ENCODE measurements at regions not wholly inside any gene's neighbourhood (a gene's known extent, or its start where the extent isn't known, plus 50 kb on each side); places are given as distances from the start of the nearest gene placed in this dataset.

DNA sequence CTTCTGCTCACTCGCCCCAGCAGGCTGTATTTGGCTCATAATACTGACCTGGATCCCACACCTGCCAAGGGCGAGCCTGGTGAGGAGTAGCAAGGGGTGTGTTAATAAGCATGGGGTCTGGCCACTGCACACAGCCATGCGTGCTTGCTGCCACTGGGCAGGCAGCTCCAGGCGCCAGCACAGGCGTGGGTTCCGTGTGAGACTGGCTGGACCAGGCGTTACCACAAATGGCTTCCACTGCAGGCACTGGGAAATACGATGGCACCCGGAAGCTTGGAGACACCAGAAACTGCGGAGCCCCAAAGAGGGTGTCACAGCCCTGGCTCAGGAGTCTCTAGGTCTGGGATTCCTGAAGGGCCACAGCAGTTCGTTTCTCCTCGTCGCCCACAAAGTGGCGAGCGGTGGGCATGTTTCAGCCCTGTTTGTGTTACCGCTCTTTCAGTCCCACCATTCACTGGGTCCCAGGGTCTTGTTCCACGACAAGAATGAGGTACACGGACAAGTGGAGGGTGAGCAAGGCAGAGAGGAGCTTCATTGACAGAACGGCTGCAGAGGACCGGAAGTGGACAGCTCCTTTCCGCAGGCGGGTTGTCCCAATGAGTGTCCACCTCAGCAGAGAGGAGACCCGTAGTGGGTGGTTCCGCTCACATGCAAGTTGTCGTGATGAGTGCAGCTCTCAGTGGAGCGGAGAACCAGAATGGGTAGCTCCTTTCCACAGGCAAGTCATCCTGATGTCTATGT lies 428.9 kb downstream of the EPHA5 start:
- no TSS peak for BruUV-seq (replicated peaks)
- TF ChIP-seq, protein P1, sequence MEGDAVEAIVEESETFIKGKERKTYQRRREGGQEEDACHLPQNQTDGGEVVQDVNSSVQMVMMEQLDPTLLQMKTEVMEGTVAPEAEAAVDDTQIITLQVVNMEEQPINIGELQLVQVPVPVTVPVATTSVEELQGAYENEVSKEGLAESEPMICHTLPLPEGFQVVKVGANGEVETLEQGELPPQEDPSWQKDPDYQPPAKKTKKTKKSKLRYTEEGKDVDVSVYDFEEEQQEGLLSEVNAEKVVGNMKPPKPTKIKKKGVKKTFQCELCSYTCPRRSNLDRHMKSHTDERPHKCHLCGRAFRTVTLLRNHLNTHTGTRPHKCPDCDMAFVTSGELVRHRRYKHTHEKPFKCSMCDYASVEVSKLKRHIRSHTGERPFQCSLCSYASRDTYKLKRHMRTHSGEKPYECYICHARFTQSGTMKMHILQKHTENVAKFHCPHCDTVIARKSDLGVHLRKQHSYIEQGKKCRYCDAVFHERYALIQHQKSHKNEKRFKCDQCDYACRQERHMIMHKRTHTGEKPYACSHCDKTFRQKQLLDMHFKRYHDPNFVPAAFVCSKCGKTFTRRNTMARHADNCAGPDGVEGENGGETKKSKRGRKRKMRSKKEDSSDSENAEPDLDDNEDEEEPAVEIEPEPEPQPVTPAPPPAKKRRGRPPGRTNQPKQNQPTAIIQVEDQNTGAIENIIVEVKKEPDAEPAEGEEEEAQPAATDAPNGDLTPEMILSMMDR (conservative IDR thresholded peaks at IDR 0.05; ENCODE audit: low read length) = no peak
- TF ChIP-seq EZH2phosphoT487 (IDR thresholded peaks at IDR 0.05; ENCODE audit: borderline replicate concordance, low read depth, low read length) = no peak
- Histone ChIP-seq H3K36me3 (ENCODE audit: insufficient read depth, low read length) (no peaks in the 10 kb centered on the region), H3K4me3 (ENCODE audit: low read depth, low read length, poor library complexity, severe bottlenecking) (no peak overlapping the region), H3K79me2 (ENCODE audit: insufficient read depth, low read depth, low read length) (no peaks in the 10 kb centered on the region), H3K4me2 (ENCODE audit: low read length) (no peak overlapping the region), H3K9me3 (ENCODE audit: low read length) (no peaks in the 10 kb centered on the region), H4K20me1 (ENCODE audit: insufficient read depth, low read length) (no peaks in the 10 kb centered on the region), H2AFZ (ENCODE audit: low read length) (no peak overlapping the region), H3K4me1 (ENCODE audit: insufficient read depth, low read length, poor library complexity, severe bottlenecking) (no peaks in the 10 kb centered on the region), H3K9me2 (ENCODE audit: insufficient read depth, low read length) (no peaks in the 10 kb centered on the region), H3K27ac (ENCODE audit: low read depth, low read length, poor library complexity, severe bottlenecking) (no peak overlapping the region)
- POLR2A ChIA-PET = no interaction called here
- no peak for DNase-seq (ENCODE audit: low spot score)
- CTCF ChIA-PET (ENCODE audit: unreplicated experiment) = interaction anchor here (0.6 kb wide), 1 partner anchor 446 kb away, joined by 3 read pairs; no protein-coding TSS in a partner anchor
- intact Hi-C loops (cut with micrococcal nuclease; ENCODE audit: unreplicated experiment) = no loop called here

DNA sequence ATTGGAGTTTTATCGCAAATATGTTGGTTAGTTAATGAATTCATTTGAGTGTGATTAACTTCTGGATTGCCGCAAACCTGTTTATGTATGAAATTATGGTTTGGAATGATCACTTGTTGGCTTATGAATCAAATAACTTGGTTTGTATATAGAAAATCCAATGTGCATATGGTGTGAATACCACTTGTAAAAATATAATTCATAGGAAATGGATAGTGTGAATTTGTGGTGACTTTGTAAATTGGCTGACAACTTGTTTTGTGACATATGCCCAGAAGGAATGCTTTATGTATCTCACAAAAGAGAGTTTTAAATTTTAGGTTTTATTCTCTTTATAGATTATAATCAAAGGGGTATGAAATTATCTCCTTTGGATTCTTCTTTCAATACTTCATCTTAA lies 436.2 kb downstream of the EPHA5 start:
- Histone ChIP-seq H3K36me3 (ENCODE audit: insufficient read depth, low read length) (no peaks in the 10 kb centered on the region), H4K20me1 (ENCODE audit: insufficient read depth, low read length) (no peaks in the 10 kb centered on the region), H3K9me2 (ENCODE audit: insufficient read depth, low read length) (no peaks in the 10 kb centered on the region), H2AFZ (ENCODE audit: low read length) (no peak overlapping the region), H3K27ac (ENCODE audit: low read depth, low read length, poor library complexity, severe bottlenecking) (no peak overlapping the region), H3K79me2 (ENCODE audit: insufficient read depth, low read depth, low read length) (no peaks in the 10 kb centered on the region), H3K4me3 (ENCODE audit: low read depth, low read length, poor library complexity, severe bottlenecking) (no peak overlapping the region), H3K9me3 (ENCODE audit: low read length) (no peaks in the 10 kb centered on the region), H3K4me1 (ENCODE audit: insufficient read depth, low read length, poor library complexity, severe bottlenecking) (no peaks in the 10 kb centered on the region), H3K4me2 (ENCODE audit: low read length) (no peak overlapping the region)
- BruUV-seq (replicated peaks) = no TSS peak
- DNase-seq (ENCODE audit: low spot score) = no peak
- ChIA-PET POLR2A (interaction anchor here (0.5 kb wide), 1 partner anchor 1539 kb away, joined by 3 read pairs; no protein-coding TSS in a partner anchor), CTCF (ENCODE audit: unreplicated experiment) (no interaction called here)
- intact Hi-C loops (cut with micrococcal nuclease; ENCODE audit: unreplicated experiment) = no loop called here
- no peak for TF ChIP-seq EZH2phosphoT487 (IDR thresholded peaks at IDR 0.05; ENCODE audit: borderline replicate concordance, low read depth, low read length)
- TF ChIP-seq, protein P1 (conservative IDR thresholded peaks at IDR 0.05; ENCODE audit: low read length) = no peak

DNA sequence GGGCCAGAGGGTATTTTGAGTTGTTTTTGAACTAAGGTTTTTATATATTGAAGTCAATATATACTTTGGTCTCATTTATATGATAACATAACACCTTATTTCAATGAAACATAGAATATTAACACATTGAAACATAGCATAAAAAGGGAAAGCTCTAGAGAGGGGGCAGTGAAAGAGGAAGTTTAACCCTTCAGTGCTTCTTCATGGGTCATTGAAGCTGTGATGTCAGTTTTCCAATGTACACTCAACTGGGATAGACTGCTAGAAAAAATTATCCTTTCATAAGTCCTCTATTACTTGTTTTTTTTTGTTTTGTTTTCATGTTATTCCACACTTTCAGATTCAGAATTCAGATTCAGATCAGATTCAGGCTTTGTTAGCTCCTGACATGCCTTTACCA lies 442.7 kb downstream of the EPHA5 start:
- ChIA-PET POLR2A (no interaction called here), CTCF (ENCODE audit: unreplicated experiment) (no interaction called here)
- Histone ChIP-seq H3K79me2 (ENCODE audit: insufficient read depth, low read depth, low read length) (no peaks in the 10 kb centered on the region), H3K4me1 (ENCODE audit: insufficient read depth, low read length, poor library complexity, severe bottlenecking) (no peaks in the 10 kb centered on the region), H3K9me3 (ENCODE audit: low read length) (no peaks in the 10 kb centered on the region), H2AFZ (ENCODE audit: low read length) (no peak overlapping the region), H3K27ac (ENCODE audit: low read depth, low read length, poor library complexity, severe bottlenecking) (no peak overlapping the region), H3K36me3 (ENCODE audit: insufficient read depth, low read length) (no peaks in the 10 kb centered on the region), H3K9me2 (ENCODE audit: insufficient read depth, low read length) (no peaks in the 10 kb centered on the region), H4K20me1 (ENCODE audit: insufficient read depth, low read length) (no peaks in the 10 kb centered on the region), H3K4me2 (ENCODE audit: low read length) (no peak overlapping the region), H3K4me3 (ENCODE audit: low read depth, low read length, poor library complexity, severe bottlenecking) (no peak overlapping the region)
- no peak for TF ChIP-seq EZH2phosphoT487 (IDR thresholded peaks at IDR 0.05; ENCODE audit: borderline replicate concordance, low read depth, low read length)
- TF ChIP-seq, protein P1 (conservative IDR thresholded peaks at IDR 0.05; ENCODE audit: low read length) = no peak
- no TSS peak for BruUV-seq (replicated peaks)
- intact Hi-C loops (cut with micrococcal nuclease; ENCODE audit: unreplicated experiment) = no loop called here
- no peak for DNase-seq (ENCODE audit: low spot score)

All from OCI-LY7 (cell line).